ENCODE measurements at regions not wholly inside any gene's neighbourhood (a gene's known extent, or its start where the extent isn't known, plus 50 kb on each side); places are given as distances from the start of the nearest gene placed in this dataset.
"Not testable (repeated sequence)": the region's sequence is repeated elsewhere in the genome, so short reads cannot be mapped to it uniquely, and the experiment has no call there.

- DNase-seq, result no peak
Observed at GRCh38 chr4:17038510-17039176, 140.2 kb upstream of the LDB2 start.

GRCh38 chr4:17033768-17034181 lies 135.3 kb upstream of the LDB2 start:
- DNase-seq, result no peak

GRCh38 chr4:17033025-17033767 lies 134.8 kb upstream of the LDB2 start:
- DNase-seq, result no peak

DNA sequence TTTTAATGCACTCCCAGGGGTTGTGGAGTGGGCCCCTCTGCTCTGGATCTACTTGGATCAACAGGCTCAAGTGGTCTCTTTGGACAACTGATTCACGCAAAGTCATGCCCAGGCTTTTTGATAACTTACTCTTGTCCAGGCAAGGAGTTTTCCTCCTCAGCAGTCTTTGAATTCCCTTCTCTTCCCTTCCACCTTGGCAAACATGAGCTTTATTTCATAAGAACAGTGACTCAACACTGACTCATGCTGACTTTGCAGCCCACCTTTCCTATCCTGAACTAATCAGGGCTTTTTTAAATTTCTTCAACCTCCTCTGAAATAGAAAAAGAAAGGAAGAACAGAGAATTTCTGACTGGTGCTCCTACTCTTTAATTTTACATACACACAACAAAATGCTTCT lies 132.1 kb upstream of the LDB2 start:
- no peak for DNase-seq

DNA sequence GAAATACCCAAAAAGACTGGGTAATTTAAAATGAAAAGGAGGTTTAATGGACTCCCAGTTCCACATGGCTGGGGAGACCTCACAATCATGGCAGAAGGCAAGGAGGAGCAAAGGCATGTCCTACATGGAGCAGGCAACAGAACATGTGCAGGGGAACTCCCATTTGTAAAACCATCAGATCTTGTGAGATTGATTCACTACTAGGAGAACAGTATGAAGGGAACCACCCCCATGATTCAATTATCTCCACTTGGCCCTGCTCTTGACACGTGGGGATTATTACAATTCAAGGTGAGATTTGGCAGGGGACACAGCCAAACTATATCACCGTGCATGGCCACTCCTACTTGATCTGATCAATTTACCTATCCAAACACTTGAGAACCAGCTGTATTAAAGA lies 131.5 kb upstream of the LDB2 start:
- DNase-seq, result no peak

GRCh38 chr4:17029432-17029831 lies 131.0 kb upstream of the LDB2 start:
- DNase-seq, result no peak

GRCh38 chr4:17027495-17027894 lies 129.1 kb upstream of the LDB2 start:
- DNase-seq, result no peak

GRCh38 chr4:17024425-17024824 lies 126.0 kb upstream of the LDB2 start:
- no peak for DNase-seq

DNA sequence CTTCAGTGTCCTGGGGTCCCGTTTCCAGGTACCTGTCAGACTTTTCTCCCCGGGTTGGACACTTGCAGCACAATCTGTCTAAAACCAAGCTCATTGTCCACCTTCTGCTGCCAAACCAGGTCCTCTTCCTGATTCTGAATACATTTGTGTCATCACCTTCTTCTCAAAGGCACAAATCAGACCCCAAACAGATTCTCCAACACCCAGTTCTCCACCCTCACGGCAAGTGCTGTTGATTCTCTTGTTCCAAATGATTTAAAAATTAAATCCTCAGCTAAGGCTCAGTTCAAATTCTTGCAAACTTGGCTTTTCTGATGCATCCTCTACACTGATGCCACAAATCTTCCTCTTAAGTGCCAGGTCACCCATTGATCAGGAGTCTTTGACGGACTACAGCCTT lies 122.5 kb upstream of the LDB2 start:
- no peak for DNase-seq

DNA sequence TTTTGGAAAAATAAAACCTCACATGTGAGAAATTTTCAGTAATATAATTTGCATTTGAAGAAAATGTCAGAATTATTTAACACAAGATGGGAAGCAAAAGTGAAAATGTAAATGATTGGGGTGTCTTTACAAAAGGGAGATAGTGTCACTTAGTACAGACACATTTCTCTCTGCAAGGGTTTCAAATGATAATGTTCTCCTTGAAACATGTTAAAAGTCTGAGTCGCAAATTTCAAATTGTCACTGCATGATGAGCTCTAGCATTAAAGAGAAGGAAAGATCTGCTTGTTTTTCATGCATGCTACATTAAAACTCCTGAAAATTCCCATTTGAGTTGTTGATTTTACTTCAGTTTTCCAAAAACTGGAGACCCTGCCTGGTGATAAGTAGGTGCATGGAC lies 122.0 kb upstream of the LDB2 start:
- no peak for DNase-seq

DNA sequence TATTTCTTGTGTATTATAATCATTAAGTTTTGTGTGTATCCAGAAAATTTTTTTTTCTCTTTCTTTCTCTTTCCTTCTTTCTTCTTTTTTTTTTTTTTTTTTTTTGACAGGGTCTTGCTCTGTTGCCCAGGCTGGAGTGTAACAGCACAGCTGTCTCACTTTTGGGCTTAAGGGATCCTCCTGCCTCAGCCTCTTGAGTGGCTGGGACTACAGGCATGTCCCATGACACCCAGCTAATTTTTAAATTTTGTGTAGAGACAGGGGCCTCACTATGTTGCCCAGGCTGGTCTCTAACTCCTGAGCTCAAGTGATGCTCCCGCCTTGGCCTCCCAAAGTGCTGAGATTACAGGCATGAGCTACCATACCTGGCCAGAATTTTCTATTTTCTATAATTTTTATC lies 120.2 kb upstream of the LDB2 start:
- not testable (repeated sequence) for DNase-seq

- DNase-seq, result no peak
Observed at GRCh38 chr4:17018013-17018412, 119.6 kb upstream of the LDB2 start.

DNA sequence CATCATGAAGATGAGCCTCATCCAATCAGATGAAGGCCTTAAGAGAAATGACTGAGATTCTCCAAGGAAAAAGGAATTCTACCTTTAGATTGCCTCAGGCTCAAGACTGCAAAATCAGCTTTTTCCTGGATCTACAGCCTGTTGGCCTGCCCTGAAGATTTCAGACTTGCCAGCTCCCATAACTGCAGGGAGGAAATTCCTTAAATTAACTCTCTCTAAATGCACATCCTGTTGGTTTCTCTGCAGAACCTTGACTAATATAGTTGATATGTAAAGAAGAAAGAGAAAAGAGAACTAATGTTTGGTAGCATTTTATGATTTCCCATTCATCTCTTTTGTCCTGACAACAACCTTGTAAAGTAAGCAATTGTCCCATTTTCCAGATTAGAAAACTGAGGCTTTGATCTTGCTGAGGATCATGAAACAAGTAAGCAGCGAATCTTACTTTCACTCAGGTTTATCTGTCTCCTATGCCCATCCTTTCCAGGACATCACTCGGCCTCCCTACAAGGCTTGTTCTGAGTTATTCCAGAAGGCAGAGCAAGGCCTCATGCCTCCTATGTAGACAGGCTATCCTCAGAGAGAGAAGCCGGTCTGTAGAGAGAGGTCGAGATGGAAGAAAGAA lies 115.0 kb upstream of the LDB2 start:
- no peak for DNase-seq

DNA sequence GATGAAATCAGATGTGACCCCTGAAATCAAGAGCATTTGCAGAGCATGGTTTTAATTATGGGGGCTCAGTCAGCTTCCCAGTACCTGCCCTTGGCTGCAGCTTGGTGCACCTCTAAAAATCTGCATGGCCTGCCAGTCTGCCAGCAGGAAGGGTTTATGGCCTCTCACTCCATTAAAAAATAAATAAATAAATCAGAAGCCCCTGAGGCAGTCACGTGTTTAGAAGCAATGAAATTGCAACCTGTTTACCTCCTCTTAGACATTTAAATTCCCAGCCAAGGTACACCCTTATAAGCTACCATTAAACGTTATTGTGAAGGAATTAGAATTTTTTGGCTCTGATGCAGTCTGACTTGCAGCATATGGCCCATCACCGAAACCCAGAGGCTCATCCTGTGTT lies 114.0 kb upstream of the LDB2 start:
- no peak for DNase-seq

DNA sequence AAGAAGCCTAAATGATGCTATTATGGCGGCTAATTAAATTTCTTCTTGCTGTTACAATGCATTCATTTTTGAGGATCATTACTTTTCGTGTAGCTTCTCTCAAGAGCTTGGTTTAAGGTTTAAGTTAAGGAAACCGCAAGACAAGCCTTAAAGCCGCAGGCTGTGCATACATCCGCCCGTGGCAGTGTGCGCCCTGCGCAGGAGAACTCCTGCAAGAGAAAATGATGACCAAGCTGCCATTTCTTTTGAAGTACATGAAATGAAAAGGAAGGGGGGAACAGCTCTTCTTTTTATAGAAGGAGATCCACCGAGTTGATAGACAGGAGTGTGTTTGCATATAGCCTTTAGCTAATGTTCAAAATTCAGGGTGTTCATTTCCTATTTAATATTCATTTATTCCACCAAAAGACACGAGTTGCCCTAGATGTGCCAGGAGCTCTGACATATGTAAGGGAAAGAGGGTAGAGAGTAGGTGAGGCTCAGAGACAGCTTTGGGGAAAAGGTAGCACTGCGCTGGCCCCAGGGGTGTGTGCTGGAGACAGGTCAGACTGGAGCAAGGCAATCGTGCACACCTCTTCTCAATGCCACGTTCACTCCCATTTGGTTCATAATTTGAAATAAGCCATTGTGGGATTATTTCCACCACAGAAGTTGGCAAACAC lies 112.1 kb upstream of the LDB2 start:
- no peak for DNase-seq

GRCh38 chr4:17009871-17010367 lies 111.5 kb upstream of the LDB2 start:
- no peak for DNase-seq

GRCh38 chr4:17008834-17009345 lies 110.4 kb upstream of the LDB2 start:
- DNase-seq, result no peak

DNA sequence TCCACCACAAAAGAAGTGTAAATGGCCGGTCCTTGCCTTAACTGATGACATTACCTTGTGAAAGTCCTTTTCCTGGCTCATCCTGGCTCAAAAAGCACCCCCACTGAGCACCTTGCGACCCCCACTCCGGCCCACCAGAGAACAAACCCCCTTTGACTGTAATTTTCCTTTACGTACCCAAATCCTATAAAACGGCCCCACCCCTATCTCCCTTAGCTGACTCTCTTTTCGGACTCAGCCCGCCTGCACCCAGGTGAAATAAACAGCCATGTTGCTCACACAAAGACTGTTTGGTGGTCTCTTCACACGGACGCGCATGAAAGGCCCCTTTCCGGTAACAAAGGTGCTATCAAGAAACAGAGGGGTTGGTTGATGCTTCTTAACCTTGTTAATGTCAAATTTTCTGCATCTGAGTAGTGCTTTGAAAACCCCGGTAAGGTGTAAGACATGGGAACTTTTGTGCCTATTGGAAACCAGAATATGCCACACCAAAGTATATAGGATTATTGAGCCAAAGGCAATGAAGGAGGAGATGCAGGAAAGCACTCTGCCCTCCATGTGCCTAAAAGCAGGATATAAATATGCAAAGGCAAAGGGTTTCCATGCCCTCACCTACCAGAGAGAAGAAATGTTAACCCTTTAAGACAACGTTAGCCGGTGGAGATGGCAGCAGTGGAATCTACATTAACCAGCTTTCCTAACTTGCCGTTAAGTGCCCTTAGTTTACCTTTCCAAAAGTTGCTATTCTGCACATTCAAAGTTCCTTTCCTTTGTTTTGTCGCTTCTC lies 105.4 kb upstream of the LDB2 start:
- DNase-seq, result not testable (repeated sequence)

GRCh38 chr4:16995451-16995850 lies 97.0 kb upstream of the LDB2 start:
- no peak for DNase-seq

DNA sequence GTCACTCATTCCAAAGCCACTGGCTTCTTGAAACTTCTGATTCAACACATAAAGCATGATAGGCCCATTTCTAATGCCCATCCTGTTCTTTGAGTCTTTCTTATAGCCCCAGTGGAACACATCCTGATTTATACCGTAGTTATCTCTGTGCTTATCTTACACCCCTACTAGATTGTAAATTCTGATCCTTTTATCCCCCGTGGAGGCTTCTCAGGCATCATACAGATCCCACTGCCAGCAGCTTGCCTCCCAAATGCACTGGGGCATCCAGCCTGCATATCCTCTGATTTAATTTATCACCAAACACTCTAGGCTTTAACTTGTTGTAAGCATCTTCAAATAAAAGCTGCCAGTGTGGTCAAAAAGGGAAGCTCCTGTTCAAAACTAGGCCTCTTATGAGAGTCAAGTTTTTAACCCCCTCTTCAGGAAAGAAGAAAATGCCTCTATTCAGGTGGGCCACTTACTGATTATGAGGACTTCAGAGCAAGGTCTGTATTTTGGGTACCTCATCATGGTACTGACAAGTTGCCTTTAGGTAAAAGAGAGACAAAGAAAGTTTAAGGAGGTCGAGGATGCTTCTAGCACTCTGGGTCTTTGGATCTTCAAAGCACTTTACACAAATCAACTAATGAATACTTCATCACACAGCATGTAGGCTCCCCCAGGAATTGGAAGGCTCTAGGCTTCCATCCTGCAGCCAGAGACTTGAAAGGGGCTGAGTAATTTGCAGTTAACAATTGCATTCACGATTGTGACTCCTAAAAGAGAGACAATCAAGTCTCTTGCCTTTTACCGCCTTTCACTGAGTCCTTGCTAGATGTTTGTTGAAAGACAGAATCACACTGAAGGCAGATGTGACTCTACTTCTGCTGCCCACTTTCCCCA lies 95.8 kb upstream of the LDB2 start:
- DNase-seq, result no peak

DNA sequence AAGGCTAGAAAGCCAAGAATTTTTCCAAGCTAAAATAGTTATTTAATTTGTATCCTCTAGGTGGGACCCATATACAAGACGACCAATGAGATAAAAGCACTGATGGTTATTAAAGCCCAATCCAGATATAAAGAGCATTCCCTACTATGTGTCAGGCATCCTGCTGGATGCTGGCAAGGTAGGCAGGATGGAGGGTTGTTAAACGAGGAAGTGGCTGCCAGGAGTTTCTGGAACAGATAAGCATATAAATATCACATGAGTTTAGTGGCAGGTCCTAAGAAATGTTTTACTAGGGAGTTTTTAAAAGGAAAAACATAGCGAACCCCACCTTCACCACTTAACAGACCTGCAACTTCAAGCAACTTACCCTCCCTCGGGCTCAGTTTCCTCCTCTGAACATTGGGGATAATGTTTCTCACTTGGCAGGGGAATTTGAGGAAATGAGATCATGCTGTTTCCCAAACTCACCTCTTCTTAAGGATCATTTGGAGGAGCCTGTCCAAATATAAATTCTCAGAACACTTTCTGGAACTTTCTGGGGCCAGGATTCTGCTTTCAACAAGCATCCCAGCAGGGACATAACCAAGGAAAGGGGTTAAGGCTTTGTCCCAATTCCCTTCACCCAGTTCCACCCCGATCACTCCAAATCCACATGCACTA lies 94.3 kb upstream of the LDB2 start:
- DNase-seq, result no peak

Measured in CD4-positive, alpha-beta T cell treated with Interleukin-4 for 1 hour (primary cell).